Heart left ventricle (tissue), 13 donors: ENCODE measurements at regions not wholly inside any gene's neighbourhood (a gene's known extent, or its start where the extent isn't known, plus 50 kb on each side); places are given as distances from the start of the nearest gene placed in this dataset.

ENCODE experiments used
- CTCF ChIP-seq, 12 donors: fragments of 200-600 bp; sonication (generic) in 4 of 12; IDR thresholded peaks; one replicate each; pipeline versions ENCODE4 v1.5.0 to v1.8.0; 2018 to 2022; ENCODE audit warnings: antibody characterized with exemption in 12 of 12, mild to moderate bottlenecking in 5 of 12
- POLR2A ChIP-seq, 2 donors: fragments of 450-650 bp; IDR thresholded peaks; one replicate each; pipeline ENCODE4 v1.6.1; 2017; ENCODE audit warnings: antibody characterized with exemption in 2 of 2, mild to moderate bottlenecking in 2 of 2, moderate library complexity in 2 of 2
- donor health status: ischemic (EF 13 %, LVEDD 7.1; RV severe dilation, severe dysfunction).
- donor health status: DM: no; HTN: yes; CAD: no.
- donor health status: DM: no; HTN: no; CAD: no.
- donor health status: ischemic (EF 25% LVEDD 6.9; RV normal size, moderate dysfunction).
- donor health status: ischemic (EF 25% LVEDD 5.7; RV mildly dilated, moderate dysfunction).
- donor health status: ischemic (EF 35%, LVEDD 5.7; RV mildly dilated, moderate dysfunction).
- donor health status: nonischemic (EF 11% LVEDD 7.7; RV severe dilation, severe dysfunction).
- donor health status: DM: yes; HTN: yes; CAD: no.
- donor health status: PGD.
- donor health status: ischemic (EF 29% LVEDD 5.4; RV normal size, mild dysfunction).
- donor health status: nonischemic (EF 23%, LVEDD 6.1; RV moderate dilation, normal function).

- no peak for TF ChIP-seq CTCF (IDR thresholded peaks at IDR 0.05)
- no peak for TF ChIP-seq POLR2A (IDR thresholded peaks at IDR 0.05)
Observed at GRCh38 chr1:8086055-8086454, 59.9 kb upstream of the ERRFI1 start.
